Ammon's horn (tissue), 1 donor: ENCODE measurements at regions not wholly inside any gene's neighbourhood (a gene's known extent, or its start where the extent isn't known, plus 50 kb on each side); places are given as distances from the start of the nearest gene placed in this dataset.

ENCODE experiments used
- DNase-seq: peaks from one replicate; pipeline ENCODE4 v3.0.0-alpha.2; 2016; ENCODE audit warnings: low spot score

- DNase-seq, result no peak
These were observed 131.0 kb upstream of the SRRM4 start for GRCh38 chr12:118850244-118850825.

GRCh38 chr12:118851891-118852290, 129.4 kb upstream of the SRRM4 start:
- DNase-seq, result peak; percentile 37

- DNase-seq, result peak; percentile 13
These were observed 127.7 kb upstream of the SRRM4 start for GRCh38 chr12:118853634-118854033.

GRCh38 chr12:118855858-118856257, 125.5 kb upstream of the SRRM4 start:
- no peak for DNase-seq

- DNase-seq, result no peak
These were observed 115.0 kb upstream of the SRRM4 start for GRCh38 chr12:118866346-118866745.

- DNase-seq, result no peak
These were observed 110.8 kb upstream of the SRRM4 start for GRCh38 chr12:118870551-118870950.

GRCh38 chr12:118874698-118875548, 106.4 kb upstream of the SRRM4 start:
- no peak for DNase-seq

- DNase-seq, result no peak
These were observed 100.4 kb upstream of the SRRM4 start for GRCh38 chr12:118880720-118881493.

GRCh38 chr12:118884226-118884625, 97.1 kb upstream of the SRRM4 start:
- no peak for DNase-seq

GRCh38 chr12:118900993-118901392, 80.3 kb upstream of the SRRM4 start:
- DNase-seq, result no peak

GRCh38 chr12:118908811-118909210, 72.5 kb upstream of the SRRM4 start:
- no peak for DNase-seq

- DNase-seq, result no peak
These were observed 68.6 kb upstream of the SRRM4 start for GRCh38 chr12:118912697-118913270.

GRCh38 chr12:118921761-118922160, 59.6 kb upstream of the SRRM4 start:
- no peak for DNase-seq

- DNase-seq, result no peak
These were observed 58.9 kb upstream of the SRRM4 start for GRCh38 chr12:118922405-118922804.

GRCh38 chr12:118925407-118925806, 55.9 kb upstream of the SRRM4 start:
- DNase-seq, result peak; percentile 11

- no peak for DNase-seq
These were observed 55.5 kb upstream of the SRRM4 start for GRCh38 chr12:118925826-118926225.
